NCI-H2196 (cell line): ENCODE measurements at regions not wholly inside any gene's neighbourhood (a gene's known extent, or its start where the extent isn't known, plus 50 kb on each side); places are given as distances from the start of the nearest gene placed in this dataset.
A peak's percentile ranks its signal among the peaks of the same experiment; 100 is the strongest.

Experiments used
- DNase-seq: peaks from one replicate; lab custom pipeline; 2025; ENCODE audit not compliant: unreplicated experiment; lab: John Stamatoyannopoulos, UW

- no peak for DNase-seq
Observed at GRCh38 chrX:25226151-25226550, 210.4 kb upstream of the ARX start.

- no peak for DNase-seq
Observed at GRCh38 chrX:25219480-25219879, 203.7 kb upstream of the ARX start.

DNA sequence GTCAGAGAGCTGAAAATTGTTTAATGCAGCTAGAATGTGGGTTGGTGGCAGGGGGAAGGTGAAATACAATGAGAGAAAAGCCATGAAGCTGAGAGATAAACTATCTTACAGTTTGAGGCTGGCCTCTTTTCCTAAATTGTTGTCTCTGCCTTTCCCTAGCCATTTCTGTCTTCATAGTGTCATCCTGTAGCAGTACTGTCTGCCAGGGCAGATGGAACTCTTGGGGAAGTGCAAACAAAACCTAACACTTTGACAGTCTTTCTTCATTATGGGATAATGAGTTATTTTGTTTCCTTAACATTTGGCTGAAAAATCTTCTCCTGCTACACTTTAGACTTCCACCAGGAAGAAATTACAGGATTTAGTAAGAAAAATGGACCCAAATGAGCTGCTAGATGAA is 197.8 kb upstream of the ARX start:
- DNase-seq = no peak

GRCh38 chrX:25207803-25208475 is 192.2 kb upstream of the ARX start:
- no peak for DNase-seq

GRCh38 chrX:25206778-25207177 is 191.0 kb upstream of the ARX start:
- DNase-seq = no peak

DNA sequence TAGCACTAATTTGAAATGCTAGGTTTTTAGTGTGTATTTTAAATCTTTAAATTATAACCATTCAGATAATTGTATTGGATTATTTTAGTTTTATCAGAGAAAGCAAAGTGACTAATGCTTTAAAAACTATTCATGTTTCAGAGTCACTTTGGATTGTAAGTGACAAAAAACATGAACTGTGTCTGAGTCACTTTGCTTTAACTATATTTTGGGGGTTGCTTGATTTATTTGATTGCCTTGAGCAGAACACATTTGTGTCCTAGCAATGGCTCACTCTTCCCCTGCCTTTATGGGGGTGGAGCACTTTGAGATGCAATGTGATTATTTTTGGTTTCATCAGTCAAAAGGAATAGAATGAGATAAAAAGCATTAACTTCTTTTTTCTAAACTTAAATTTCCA is 188.4 kb upstream of the ARX start:
- DNase-seq = no peak

DNA sequence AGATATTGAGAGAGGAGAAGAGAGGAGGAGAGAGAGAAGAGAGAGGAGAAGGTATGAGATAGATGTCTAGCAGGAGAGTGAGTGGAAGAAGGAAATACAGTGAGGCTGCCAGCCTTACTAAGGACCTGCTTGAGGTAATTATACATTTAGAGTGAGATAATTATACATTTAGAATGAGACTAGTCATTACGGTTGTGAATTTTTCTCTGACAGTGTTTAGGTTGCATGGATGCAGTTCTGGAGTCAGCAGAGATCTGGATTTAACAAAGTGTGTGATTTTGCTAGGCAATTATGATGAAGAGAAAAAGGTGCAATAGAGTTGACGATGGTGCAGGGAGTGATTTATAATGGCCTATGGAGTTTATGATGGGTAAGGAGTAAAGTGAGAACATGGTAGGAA is 187.1 kb upstream of the ARX start:
- no peak for DNase-seq

GRCh38 chrX:25198891-25199290 is 183.1 kb upstream of the ARX start:
- no peak for DNase-seq

- no peak for DNase-seq
Observed at GRCh38 chrX:25198253-25198652, 182.5 kb upstream of the ARX start.

DNA sequence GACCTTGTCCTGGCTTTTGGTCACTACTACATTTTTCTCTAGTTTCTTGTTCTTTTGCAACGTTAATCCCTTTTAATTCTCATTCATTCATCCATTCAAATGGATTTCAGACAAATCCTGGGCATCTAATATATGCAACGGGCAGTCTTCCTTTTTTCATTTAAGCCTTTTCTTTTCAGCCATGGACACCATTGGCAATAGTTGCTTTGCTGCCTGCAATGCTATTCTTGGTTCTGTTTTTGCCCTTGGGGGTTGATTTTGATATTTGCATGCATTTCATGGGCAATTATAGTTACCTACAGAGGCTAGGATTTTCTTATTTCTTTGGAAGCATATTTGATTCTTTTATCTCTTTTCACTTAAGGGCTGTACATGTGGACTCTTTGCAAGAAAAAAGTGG is 180.5 kb upstream of the ARX start:
- DNase-seq = no peak

DNA sequence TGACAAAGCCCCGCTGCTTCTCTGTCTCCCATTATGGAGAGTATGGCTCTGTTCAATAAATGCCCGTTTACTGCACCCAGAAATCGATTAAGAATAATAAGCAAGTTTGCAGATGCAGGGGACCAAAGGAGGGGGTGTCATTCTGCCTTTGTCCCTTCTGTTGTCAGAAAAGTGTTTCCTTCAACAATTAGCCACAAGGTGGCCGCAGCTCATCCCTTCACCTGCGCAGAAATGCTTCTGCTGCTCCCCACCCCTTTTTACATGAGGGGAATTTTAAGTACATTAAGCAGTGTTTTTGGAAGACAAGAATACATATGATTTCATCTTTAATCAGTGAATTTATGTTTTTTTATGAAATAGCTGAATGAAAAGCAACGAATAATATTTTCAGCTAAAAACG is 175.6 kb upstream of the ARX start:
- DNase-seq = no peak

- DNase-seq = no peak
Observed at GRCh38 chrX:25181775-25182174, 166.0 kb upstream of the ARX start.

DNA sequence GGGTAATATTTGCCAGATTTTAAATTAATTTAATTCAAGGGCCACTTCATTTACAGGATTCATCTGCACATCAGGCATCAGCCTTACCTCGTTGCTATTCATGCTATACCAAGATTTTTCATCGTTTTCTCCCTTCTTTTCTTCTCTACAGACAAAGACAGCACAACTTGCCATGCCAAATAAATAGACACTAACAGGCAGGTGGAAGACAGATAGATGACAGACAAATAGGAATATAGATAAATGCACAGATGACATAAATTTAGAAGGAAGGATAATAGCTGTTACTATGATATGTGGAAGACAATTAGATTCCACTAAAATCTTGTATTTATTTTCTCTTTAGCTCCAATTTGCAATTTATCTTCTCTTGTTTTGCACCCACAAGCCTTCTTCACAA is 164.5 kb upstream of the ARX start:
- no peak for DNase-seq

DNA sequence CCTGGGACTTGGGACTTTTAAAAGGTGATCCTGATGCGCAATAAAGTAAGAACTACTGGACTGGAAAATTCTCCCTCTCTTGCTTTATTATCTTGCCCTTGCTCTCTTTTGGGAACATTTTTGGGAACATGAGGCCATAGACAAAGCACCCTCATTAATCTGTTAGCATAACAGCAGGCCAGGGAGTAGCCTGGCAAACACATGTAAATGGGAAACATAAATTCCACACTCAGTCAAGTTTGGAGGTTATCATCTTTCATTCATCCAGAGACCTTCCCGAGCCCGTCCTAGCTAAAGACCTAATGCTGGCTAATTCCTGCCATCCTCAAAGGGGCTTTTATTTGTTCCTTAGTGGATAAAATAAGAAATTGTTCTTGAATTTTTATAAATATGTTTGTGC is 162.8 kb upstream of the ARX start:
- DNase-seq = no peak

DNA sequence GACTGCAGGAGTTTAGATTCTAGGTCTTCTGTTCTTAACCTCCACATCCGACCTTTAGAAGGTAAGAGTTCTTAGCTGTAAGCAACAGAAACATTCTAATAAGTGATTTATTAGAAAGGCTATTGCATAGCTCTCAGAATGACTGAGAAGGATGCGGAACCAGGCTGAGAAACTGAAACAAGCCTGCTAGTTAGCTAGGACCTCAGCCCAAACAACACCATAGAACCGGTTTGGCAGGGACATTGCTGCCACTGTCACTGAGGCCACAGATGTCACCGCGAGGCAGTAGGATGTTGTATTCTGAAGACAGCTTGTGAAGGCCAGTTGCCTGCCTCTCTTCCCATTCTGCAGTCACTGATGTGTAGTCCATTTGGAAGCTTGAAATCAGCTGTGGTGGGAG is 160.0 kb upstream of the ARX start:
- DNase-seq = no peak

DNA sequence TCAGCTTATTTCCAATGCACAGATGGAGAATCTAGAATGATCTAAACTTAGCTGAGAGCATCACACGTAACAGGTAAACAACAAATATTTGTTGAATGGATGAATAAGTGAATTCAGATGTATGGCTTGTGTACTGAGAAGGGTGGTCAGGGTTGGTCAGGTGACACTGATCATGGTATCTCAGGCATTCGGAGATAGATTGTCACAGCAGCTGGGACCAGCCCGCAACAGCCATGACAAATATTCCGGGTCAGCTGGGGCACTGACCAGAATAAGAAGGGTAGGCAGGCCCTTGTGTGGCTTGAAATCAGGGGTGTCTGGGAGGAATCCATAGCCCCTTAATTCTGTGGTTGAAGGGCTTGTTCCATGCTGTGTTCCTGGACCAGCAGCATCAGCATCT is 159.4 kb upstream of the ARX start:
- DNase-seq = no peak

GRCh38 chrX:25166546-25166945 is 150.8 kb upstream of the ARX start:
- no peak for DNase-seq

DNA sequence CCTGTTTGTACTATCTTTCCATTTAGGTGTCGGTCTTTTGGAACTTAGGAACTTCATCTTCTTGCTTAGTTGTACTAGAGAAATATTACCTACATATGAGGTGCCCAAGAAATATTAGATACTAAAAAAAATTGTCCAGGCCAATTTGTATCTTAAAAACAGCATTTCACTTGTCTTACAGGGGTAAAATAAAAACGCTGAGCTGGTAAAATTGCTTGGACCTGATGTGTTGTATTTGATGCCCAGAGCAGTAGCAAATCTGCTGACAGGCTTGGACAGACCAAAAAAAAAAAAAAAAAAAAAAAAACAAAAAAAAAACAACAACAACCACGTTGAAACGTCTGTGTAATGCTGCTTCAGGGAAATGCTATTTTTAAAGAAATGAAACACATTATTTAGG is 150.4 kb upstream of the ARX start:
- no peak for DNase-seq

DNA sequence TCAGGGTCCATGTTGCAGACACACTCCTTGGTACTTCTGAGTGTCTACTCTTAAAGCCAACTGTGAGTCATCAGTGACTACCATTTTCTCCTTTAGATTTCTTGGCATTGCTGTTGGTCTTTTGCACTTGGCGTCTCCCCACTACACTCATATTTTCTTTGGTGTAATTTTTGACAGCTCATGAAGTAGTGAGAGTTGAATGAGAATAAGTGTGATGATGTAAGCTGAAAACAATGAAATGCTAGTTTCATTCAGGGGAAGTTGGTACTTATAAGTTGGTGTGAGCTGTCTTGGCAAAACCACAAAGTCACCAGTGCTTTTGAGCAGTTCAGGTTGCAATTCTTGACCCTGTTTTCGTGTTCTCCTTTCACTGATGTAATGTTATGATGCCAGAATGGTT is 142.9 kb upstream of the ARX start:
- DNase-seq = peak; percentile 0

GRCh38 chrX:25156832-25157231 is 141.1 kb upstream of the ARX start:
- DNase-seq = no peak

GRCh38 chrX:25156323-25156722 is 140.6 kb upstream of the ARX start:
- no peak for DNase-seq

- no peak for DNase-seq
Observed at GRCh38 chrX:25154168-25154567, 138.4 kb upstream of the ARX start.

- DNase-seq = no peak
Observed at GRCh38 chrX:25151749-25152148, 136.0 kb upstream of the ARX start.
